ENCODE measurements at regions not wholly inside any gene's neighbourhood (a gene's known extent, or its start where the extent isn't known, plus 50 kb on each side); places are given as distances from the start of the nearest gene placed in this dataset.

GRCh38 chr9:120032639-120033038, 547.3 kb downstream of the CDK5RAP2 start:
- 89% methylated on average over 7 of the region's 9 CpGs for WGBS
- no peaks in the 10 kb centered on the region for H3K27me3 ChIP-seq (ENCODE audit: control insufficient read depth in 1 of 2, insufficient read depth in 1 of 2, low read length in 2 of 2)
- H3K23ac ChIP-seq (ENCODE audit: low read length in 2 of 2) = no peak overlapping the region
- no peaks in the 10 kb centered on the region for H3K4me1 ChIP-seq (ENCODE audit: control insufficient read depth, insufficient read depth, low read depth, low read length)
- H2AFZ ChIP-seq (ENCODE audit: low read depth, low read length) = no peak overlapping the region
- H3K4ac ChIP-seq (ENCODE audit: low read depth in 1 of 2, low read length in 2 of 2) = no peak overlapping the region
- no peak overlapping the region for H2AK5ac ChIP-seq (ENCODE audit: low read length, severe bottlenecking)
- no peak overlapping the region for H4K8ac ChIP-seq (ENCODE audit: low read length)
- H3K79me1 ChIP-seq (replicated peaks; ENCODE audit: low read length, poor library complexity, severe bottlenecking) = no peaks in the 10 kb centered on the region
- H3K18ac ChIP-seq (ENCODE audit: low read depth in 1 of 2, low read length in 2 of 2) = no peak overlapping the region
- H3K9ac ChIP-seq (ENCODE audit: low read length) = no peak overlapping the region
- H3K36me3 ChIP-seq (ENCODE audit: control insufficient read depth in 1 of 2, insufficient read depth in 2 of 2, low read depth in 1 of 2, low read length in 2 of 2) = no peaks in the 10 kb centered on the region
- H3K9me3 ChIP-seq (ENCODE audit: control insufficient read depth, low read length) = no peaks in the 10 kb centered on the region
- no peak overlapping the region for H2BK5ac ChIP-seq (ENCODE audit: low read depth, low read length, poor library complexity, severe bottlenecking)
- no peak overlapping the region for H3K4me2 ChIP-seq (ENCODE audit: low read length, poor library complexity, severe bottlenecking)
- H2BK15ac ChIP-seq (ENCODE audit: low read depth, poor library complexity, severe bottlenecking) = no peak overlapping the region
- no peak overlapping the region for H3K4me3 ChIP-seq (ENCODE audit: insufficient read depth in 1 of 2, low read depth in 1 of 2, low read length in 2 of 2)
- no peak overlapping the region for H4K91ac ChIP-seq (ENCODE audit: low read length)
- H3K14ac ChIP-seq (ENCODE audit: low read length in 2 of 2) = no peak overlapping the region
- H3K27ac ChIP-seq (ENCODE audit: low read length, poor library complexity, severe bottlenecking) = no peak overlapping the region
- H2BK120ac ChIP-seq (ENCODE audit: low read depth, low read length) = no peak overlapping the region
- DNase-seq = no peak
- H2BK12ac ChIP-seq (ENCODE audit: low read length in 2 of 2) = no peak overlapping the region

DNA sequence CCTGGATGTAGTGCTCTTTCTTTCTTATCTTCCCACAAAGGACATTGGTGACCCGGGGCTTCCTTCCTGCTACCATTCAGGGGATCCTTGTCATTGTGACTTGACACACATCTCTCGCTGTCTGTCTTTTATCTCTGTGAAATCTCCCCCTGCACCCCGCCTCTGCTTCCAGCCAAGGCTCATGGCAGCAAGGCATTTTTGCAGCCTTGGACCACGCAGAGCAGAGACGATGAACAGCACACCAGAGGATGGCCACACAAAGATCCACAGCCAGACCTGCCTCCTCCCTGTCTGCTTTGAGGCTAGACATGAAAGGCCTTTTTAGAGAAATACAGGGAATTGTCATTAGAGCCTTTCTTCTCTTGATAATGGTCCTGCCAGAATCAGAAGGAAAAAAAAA, 549.1 kb downstream of the CDK5RAP2 start:
- no peak overlapping the region for H4K91ac ChIP-seq (ENCODE audit: low read length)
- H2BK5ac ChIP-seq (ENCODE audit: low read depth, low read length, poor library complexity, severe bottlenecking) = no peak overlapping the region
- H3K4ac ChIP-seq (ENCODE audit: low read depth in 1 of 2, low read length in 2 of 2) = no peak overlapping the region
- no peak overlapping the region for H3K18ac ChIP-seq (ENCODE audit: low read depth in 1 of 2, low read length in 2 of 2)
- H3K79me1 ChIP-seq (replicated peaks; ENCODE audit: low read length, poor library complexity, severe bottlenecking) = no peaks in the 10 kb centered on the region
- no peak overlapping the region for H3K27ac ChIP-seq (ENCODE audit: low read length, poor library complexity, severe bottlenecking)
- no peak overlapping the region for H3K14ac ChIP-seq (ENCODE audit: low read length in 2 of 2)
- H2BK12ac ChIP-seq (ENCODE audit: low read length in 2 of 2) = no peak overlapping the region
- 46% methylated on average over 4 of the region's 5 CpGs for WGBS
- no peaks in the 10 kb centered on the region for H3K4me1 ChIP-seq (ENCODE audit: control insufficient read depth, insufficient read depth, low read depth, low read length)
- H3K27me3 ChIP-seq (ENCODE audit: control insufficient read depth in 1 of 2, insufficient read depth in 1 of 2, low read length in 2 of 2) = no peaks in the 10 kb centered on the region
- DNase-seq = no peak
- H3K9me3 ChIP-seq (ENCODE audit: control insufficient read depth, low read length) = no peaks in the 10 kb centered on the region
- H2AK5ac ChIP-seq (ENCODE audit: low read length, severe bottlenecking) = no peak overlapping the region
- H2AFZ ChIP-seq (ENCODE audit: low read depth, low read length) = no peak overlapping the region
- H3K36me3 ChIP-seq (ENCODE audit: control insufficient read depth in 1 of 2, insufficient read depth in 2 of 2, low read depth in 1 of 2, low read length in 2 of 2) = no peaks in the 10 kb centered on the region
- H3K4me3 ChIP-seq (ENCODE audit: insufficient read depth in 1 of 2, low read depth in 1 of 2, low read length in 2 of 2) = no peak overlapping the region
- H3K9ac ChIP-seq (ENCODE audit: low read length) = no peak overlapping the region
- no peak overlapping the region for H2BK15ac ChIP-seq (ENCODE audit: low read depth, poor library complexity, severe bottlenecking)
- no peak overlapping the region for H4K8ac ChIP-seq (ENCODE audit: low read length)
- no peak overlapping the region for H2BK120ac ChIP-seq (ENCODE audit: low read depth, low read length)
- no peak overlapping the region for H3K4me2 ChIP-seq (ENCODE audit: low read length, poor library complexity, severe bottlenecking)
- H3K23ac ChIP-seq (ENCODE audit: low read length in 2 of 2) = no peak overlapping the region

DNA sequence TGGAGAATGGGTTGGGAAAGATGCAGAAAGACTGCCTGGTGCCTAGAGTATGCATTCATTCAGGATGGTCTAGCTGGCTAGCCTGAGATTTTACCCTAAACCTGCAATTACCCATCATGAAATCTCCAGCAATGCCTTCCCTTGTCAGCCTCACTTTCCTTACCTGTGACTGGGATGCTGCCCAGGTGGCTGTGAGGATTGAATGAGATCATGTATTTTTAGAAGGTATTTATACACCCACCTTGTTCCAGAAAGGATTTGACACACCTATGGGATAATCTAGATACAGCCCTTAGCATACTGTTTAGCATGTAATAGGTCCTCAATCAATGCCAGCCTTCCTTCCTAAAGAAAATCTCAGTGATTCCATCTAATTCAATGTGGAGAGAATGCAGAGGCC, 561.4 kb downstream of the CDK5RAP2 start:
- DNase-seq = no peak
- no peak overlapping the region for H2AK5ac ChIP-seq (ENCODE audit: low read length, severe bottlenecking)
- no peak overlapping the region for H3K4ac ChIP-seq (ENCODE audit: low read depth in 1 of 2, low read length in 2 of 2)
- H3K27me3 ChIP-seq (ENCODE audit: control insufficient read depth in 1 of 2, insufficient read depth in 1 of 2, low read length in 2 of 2) = no peaks in the 10 kb centered on the region
- no peak overlapping the region for H2AFZ ChIP-seq (ENCODE audit: low read depth, low read length)
- no peak overlapping the region for H3K4me2 ChIP-seq (ENCODE audit: low read length, poor library complexity, severe bottlenecking)
- H3K18ac ChIP-seq (ENCODE audit: low read depth in 1 of 2, low read length in 2 of 2) = no peak overlapping the region
- H3K27ac ChIP-seq (ENCODE audit: low read length, poor library complexity, severe bottlenecking) = no peak overlapping the region
- H3K4me3 ChIP-seq (ENCODE audit: insufficient read depth in 1 of 2, low read depth in 1 of 2, low read length in 2 of 2) = no peak overlapping the region
- H3K23ac ChIP-seq (ENCODE audit: low read length in 2 of 2) = no peak overlapping the region
- no peak overlapping the region for H3K9ac ChIP-seq (ENCODE audit: low read length)
- no peaks in the 10 kb centered on the region for H3K79me1 ChIP-seq (replicated peaks; ENCODE audit: low read length, poor library complexity, severe bottlenecking)
- H4K8ac ChIP-seq (ENCODE audit: low read length) = no peak overlapping the region
- no peaks in the 10 kb centered on the region for H3K4me1 ChIP-seq (ENCODE audit: control insufficient read depth, insufficient read depth, low read depth, low read length)
- no peak overlapping the region for H4K91ac ChIP-seq (ENCODE audit: low read length)
- no peak overlapping the region for H3K14ac ChIP-seq (ENCODE audit: low read length in 2 of 2)
- no peaks in the 10 kb centered on the region for H3K9me3 ChIP-seq (ENCODE audit: control insufficient read depth, low read length)
- H2BK5ac ChIP-seq (ENCODE audit: low read depth, low read length, poor library complexity, severe bottlenecking) = no peak overlapping the region
- H2BK120ac ChIP-seq (ENCODE audit: low read depth, low read length) = no peak overlapping the region
- no peak overlapping the region for H2BK12ac ChIP-seq (ENCODE audit: low read length in 2 of 2)
- H2BK15ac ChIP-seq (ENCODE audit: low read depth, poor library complexity, severe bottlenecking) = no peak overlapping the region
- H3K36me3 ChIP-seq (ENCODE audit: control insufficient read depth in 1 of 2, insufficient read depth in 2 of 2, low read depth in 1 of 2, low read length in 2 of 2) = no peaks in the 10 kb centered on the region

- no peak overlapping the region for H4K91ac ChIP-seq (ENCODE audit: low read length)
- no peaks in the 10 kb centered on the region for H3K9me3 ChIP-seq (ENCODE audit: control insufficient read depth, low read length)
- no peak overlapping the region for H4K8ac ChIP-seq (ENCODE audit: low read length)
- no peak overlapping the region for H3K18ac ChIP-seq (ENCODE audit: low read depth in 1 of 2, low read length in 2 of 2)
- no peak overlapping the region for H3K23ac ChIP-seq (ENCODE audit: low read length in 2 of 2)
- no peak overlapping the region for H3K9ac ChIP-seq (ENCODE audit: low read length)
- DNase-seq = no peak
- H3K4me1 ChIP-seq (ENCODE audit: control insufficient read depth, insufficient read depth, low read depth, low read length) = no peaks in the 10 kb centered on the region
- no peak overlapping the region for H3K27ac ChIP-seq (ENCODE audit: low read length, poor library complexity, severe bottlenecking)
- H3K4me2 ChIP-seq (ENCODE audit: low read length, poor library complexity, severe bottlenecking) = no peak overlapping the region
- H2BK120ac ChIP-seq (ENCODE audit: low read depth, low read length) = no peak overlapping the region
- no peak overlapping the region for H3K14ac ChIP-seq (ENCODE audit: low read length in 2 of 2)
- no peaks in the 10 kb centered on the region for H3K79me1 ChIP-seq (replicated peaks; ENCODE audit: low read length, poor library complexity, severe bottlenecking)
- H3K27me3 ChIP-seq (ENCODE audit: control insufficient read depth in 1 of 2, insufficient read depth in 1 of 2, low read length in 2 of 2) = no peaks in the 10 kb centered on the region
- H3K36me3 ChIP-seq (ENCODE audit: control insufficient read depth in 1 of 2, insufficient read depth in 2 of 2, low read depth in 1 of 2, low read length in 2 of 2) = no peaks in the 10 kb centered on the region
- no peak overlapping the region for H2BK15ac ChIP-seq (ENCODE audit: low read depth, poor library complexity, severe bottlenecking)
- H2AFZ ChIP-seq (ENCODE audit: low read depth, low read length) = no peak overlapping the region
- no peak overlapping the region for H2BK12ac ChIP-seq (ENCODE audit: low read length in 2 of 2)
- H3K4me3 ChIP-seq (ENCODE audit: insufficient read depth in 1 of 2, low read depth in 1 of 2, low read length in 2 of 2) = no peak overlapping the region
- no peak overlapping the region for H2AK5ac ChIP-seq (ENCODE audit: low read length, severe bottlenecking)
- H3K4ac ChIP-seq (ENCODE audit: low read depth in 1 of 2, low read length in 2 of 2) = no peak overlapping the region
- 45% methylated on average over 4 of the region's 4 CpGs for whole genome bisulfite sequencing
- no peak overlapping the region for H2BK5ac ChIP-seq (ENCODE audit: low read depth, low read length, poor library complexity, severe bottlenecking)
Measured at GRCh38 chr9:120018037-120018436, 561.9 kb downstream of the CDK5RAP2 start.

Measured in mesenchymal stem cell (in vitro differentiated cells and primary cell).